Vagina (tissue), 2 donors: ENCODE measurements at regions not wholly inside any gene's neighbourhood (a gene's known extent, or its start where the extent isn't known, plus 50 kb on each side); places are given as distances from the start of the nearest gene placed in this dataset.

ENCODE experiments used
- POLR2A ChIP-seq, 2 donors: fragments of 450-650 bp; IDR thresholded peaks; one replicate each; pipeline ENCODE4 v1.6.1; 2017; ENCODE audit warnings: antibody characterized with exemption in 2 of 2, mild to moderate bottlenecking in 2 of 2, moderate library complexity in 2 of 2
- POLR2AphosphoS5 ChIP-seq, 2 donors: sonication (generic); formaldehyde crosslinking; IDR thresholded peaks; one replicate each; pipeline ENCODE4 v1.9.0; 2017; ENCODE audit warnings: antibody characterized with exemption in 2 of 2, mild to moderate bottlenecking in 2 of 2, low read depth in 1 of 2; ENCODE audit not compliant: insufficient read depth in 1 of 2
- TF ChIP-seq, protein P1 (sequence below), 3 experiments: fragments of 450-650 bp in 2 of 3; fragments of 200-600 bp in 1 of 3; sonication (generic) in 1 of 3; IDR thresholded peaks; one replicate each; pipeline ENCODE4 v1.5.1; 2017 to 2019; ENCODE audit warnings: antibody characterized with exemption in 3 of 3, mild to moderate bottlenecking in 2 of 3, moderate library complexity in 2 of 3

DNA sequence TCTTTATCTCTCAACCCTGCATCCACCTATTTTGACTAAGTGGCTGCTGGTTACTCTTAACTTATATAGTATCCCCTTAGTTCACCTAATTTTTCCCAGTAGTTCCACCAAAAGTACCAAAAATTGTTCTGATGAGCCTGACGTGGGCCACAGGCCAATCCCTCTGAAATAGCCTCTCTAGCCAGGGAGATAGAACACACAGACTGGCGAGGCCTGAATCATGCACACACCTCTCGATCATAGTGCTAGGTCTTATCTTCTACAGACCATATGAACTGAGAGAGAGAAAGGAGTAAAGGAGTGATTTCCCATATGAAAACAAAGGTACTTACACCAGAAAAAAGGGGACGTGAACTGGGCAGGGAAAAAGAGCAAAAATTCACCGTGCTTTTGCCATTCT lies 72.5 kb upstream of the ADAMTS9 start:
- TF ChIP-seq POLR2A (IDR thresholded peaks at IDR 0.05) (no peak), POLR2AphosphoS5 (IDR thresholded peaks at IDR 0.05; ENCODE audit: insufficient read depth in 1 of 2, low read depth in 1 of 2) (no peak)
- TF ChIP-seq, protein P1, sequence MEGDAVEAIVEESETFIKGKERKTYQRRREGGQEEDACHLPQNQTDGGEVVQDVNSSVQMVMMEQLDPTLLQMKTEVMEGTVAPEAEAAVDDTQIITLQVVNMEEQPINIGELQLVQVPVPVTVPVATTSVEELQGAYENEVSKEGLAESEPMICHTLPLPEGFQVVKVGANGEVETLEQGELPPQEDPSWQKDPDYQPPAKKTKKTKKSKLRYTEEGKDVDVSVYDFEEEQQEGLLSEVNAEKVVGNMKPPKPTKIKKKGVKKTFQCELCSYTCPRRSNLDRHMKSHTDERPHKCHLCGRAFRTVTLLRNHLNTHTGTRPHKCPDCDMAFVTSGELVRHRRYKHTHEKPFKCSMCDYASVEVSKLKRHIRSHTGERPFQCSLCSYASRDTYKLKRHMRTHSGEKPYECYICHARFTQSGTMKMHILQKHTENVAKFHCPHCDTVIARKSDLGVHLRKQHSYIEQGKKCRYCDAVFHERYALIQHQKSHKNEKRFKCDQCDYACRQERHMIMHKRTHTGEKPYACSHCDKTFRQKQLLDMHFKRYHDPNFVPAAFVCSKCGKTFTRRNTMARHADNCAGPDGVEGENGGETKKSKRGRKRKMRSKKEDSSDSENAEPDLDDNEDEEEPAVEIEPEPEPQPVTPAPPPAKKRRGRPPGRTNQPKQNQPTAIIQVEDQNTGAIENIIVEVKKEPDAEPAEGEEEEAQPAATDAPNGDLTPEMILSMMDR (IDR thresholded peaks at IDR 0.05), result no peak
